PC-9 (cell line): ENCODE measurements at regions not wholly inside any gene's neighbourhood (a gene's known extent, or its start where the extent isn't known, plus 50 kb on each side); places are given as distances from the start of the nearest gene placed in this dataset.

ENCODE experiments used
- BruUV-seq: library from RNA; stranded (reverse); fragments of 400-500 nt; replicated peaks from 2 replicates; lab custom pipeline; 2021; lab: Mats Ljungman, UMichigan
- CTCF ChIA-PET: fragments of 300-600 bp; sonication (Branson Sonifier 250); formaldehyde crosslinking; loops from one replicate; lab custom pipeline; 2022; ENCODE audit warnings: antibody characterized with exemption; lab: Charles Lee
- POLR2A ChIA-PET: fragments of 300-600 bp; sonication (Branson Sonifier 250); formaldehyde crosslinking; loops from one replicate; lab custom pipeline; 2022; ENCODE audit warnings: antibody characterized with exemption; ENCODE audit not compliant: unreplicated experiment; lab: Charles Lee
- DNase-seq, 2 experiments: peaks; one replicate each; pipeline versions ENCODE4 v3.0.0 to v3.0.0-alpha.2; 2015 to 2022; ENCODE audit warnings: mixed read lengths in 1 of 2
- H2AFZ ChIP-seq: fragments of 200-600 bp; sonication (generic); 2 replicates; pipeline ENCODE4 v1.8.1; 2017; ENCODE audit warnings: antibody characterized with exemption
- H3F3A ChIP-seq: fragments of 200-600 bp; sonication (generic); 2 replicates; pipeline ENCODE4 v1.8.1; 2017; ENCODE audit warnings: antibody characterized with exemption, mild to moderate bottlenecking, low read depth; ENCODE audit not compliant: insufficient read depth
- H3K27ac ChIP-seq: fragments of 200-600 bp; sonication (generic); 2 replicates; pipeline ENCODE4 v1.6.1; 2016; ENCODE audit warnings: mixed run types
- H3K27me3 ChIP-seq: fragments of 200-600 bp; sonication (generic); 2 replicates; pipeline ENCODE4 v1.6.1; 2016; ENCODE audit warnings: low read depth, mixed run types; ENCODE audit not compliant: insufficient read depth
- H3K36me3 ChIP-seq: fragments of 200-600 bp; sonication (generic); 2 replicates; pipeline ENCODE4 v1.6.1; 2016; ENCODE audit warnings: low read depth, mixed run types
- H3K4me1 ChIP-seq: fragments of 200-600 bp; sonication (generic); replicated peaks from 2 replicates; pipeline ENCODE4 v1.6.1; 2016; ENCODE audit warnings: mixed run types; ENCODE audit not compliant: insufficient read depth
- H3K4me2 ChIP-seq: fragments of 200-600 bp; sonication (generic); 2 replicates; pipeline ENCODE4 v1.6.1; 2017; ENCODE audit warnings: mixed run types
- H3K4me3 ChIP-seq: fragments of 200-600 bp; sonication (generic); 2 replicates; pipeline ENCODE4 v1.6.1; 2016; ENCODE audit warnings: mixed run types
- H3K79me2 ChIP-seq: fragments of 200-600 bp; sonication (generic); 2 replicates; pipeline ENCODE4 v1.6.1; 2017; ENCODE audit warnings: low read depth, mixed run types
- H3K9me2 ChIP-seq: fragments of 200-600 bp; sonication (generic); 2 replicates; pipeline ENCODE4 v1.8.1; 2017; ENCODE audit warnings: mild to moderate bottlenecking; ENCODE audit not compliant: insufficient read depth
- H3K9me3 ChIP-seq: fragments of 200-600 bp; sonication (generic); 2 replicates; pipeline ENCODE4 v1.8.1; 2016; ENCODE audit warnings: low read depth; ENCODE audit not compliant: insufficient read depth
- H4K20me1 ChIP-seq: fragments of 200-600 bp; sonication (generic); 2 replicates; pipeline ENCODE4 v1.8.1; 2017; ENCODE audit not compliant: insufficient read depth
- EZH2 ChIP-seq: fragments of 200-600 bp; sonication (generic); IDR thresholded peaks from 2 replicates; pipeline ENCODE4 v1.8.0; 2017; ENCODE audit warnings: antibody characterized with exemption, low read depth
- intact Hi-C: fragments of 100-400 bp; cut with micrococcal nuclease; formaldehyde crosslinking; loops from one replicate; pipeline ENCODE4 v1.10.0; 2022; ENCODE audit not compliant: unreplicated experiment
- TF ChIP-seq, protein P1 (sequence below): fragments of 200-600 bp; sonication (generic); conservative IDR thresholded peaks from 2 replicates; pipeline ENCODE4 v1.6.1; 2017; ENCODE audit warnings: mixed run types, antibody characterized with exemption, mild to moderate bottlenecking, moderate library complexity

- peaks cover 34% of the 10 kb centered on the region for H3K27me3 ChIP-seq
- no TSS peak for BruUV-seq
- H3K36me3 ChIP-seq: no peaks in the 10 kb centered on the region
- CTCF ChIA-PET: no interaction called here
- H3K4me1 ChIP-seq: no peaks in the 10 kb centered on the region
- POLR2A ChIA-PET: no interaction called here
- DNase-seq: no peak
- H4K20me1 ChIP-seq: no peaks in the 10 kb centered on the region
- no peaks in the 10 kb centered on the region for H3F3A ChIP-seq
- H3K9me2 ChIP-seq: no peaks in the 10 kb centered on the region
- H2AFZ ChIP-seq: no peak overlapping the region
- H3K4me3 ChIP-seq: no peak overlapping the region
- H3K79me2 ChIP-seq: no peaks in the 10 kb centered on the region
- no peak for TF ChIP-seq EZH2
- TF ChIP-seq, protein P1, sequence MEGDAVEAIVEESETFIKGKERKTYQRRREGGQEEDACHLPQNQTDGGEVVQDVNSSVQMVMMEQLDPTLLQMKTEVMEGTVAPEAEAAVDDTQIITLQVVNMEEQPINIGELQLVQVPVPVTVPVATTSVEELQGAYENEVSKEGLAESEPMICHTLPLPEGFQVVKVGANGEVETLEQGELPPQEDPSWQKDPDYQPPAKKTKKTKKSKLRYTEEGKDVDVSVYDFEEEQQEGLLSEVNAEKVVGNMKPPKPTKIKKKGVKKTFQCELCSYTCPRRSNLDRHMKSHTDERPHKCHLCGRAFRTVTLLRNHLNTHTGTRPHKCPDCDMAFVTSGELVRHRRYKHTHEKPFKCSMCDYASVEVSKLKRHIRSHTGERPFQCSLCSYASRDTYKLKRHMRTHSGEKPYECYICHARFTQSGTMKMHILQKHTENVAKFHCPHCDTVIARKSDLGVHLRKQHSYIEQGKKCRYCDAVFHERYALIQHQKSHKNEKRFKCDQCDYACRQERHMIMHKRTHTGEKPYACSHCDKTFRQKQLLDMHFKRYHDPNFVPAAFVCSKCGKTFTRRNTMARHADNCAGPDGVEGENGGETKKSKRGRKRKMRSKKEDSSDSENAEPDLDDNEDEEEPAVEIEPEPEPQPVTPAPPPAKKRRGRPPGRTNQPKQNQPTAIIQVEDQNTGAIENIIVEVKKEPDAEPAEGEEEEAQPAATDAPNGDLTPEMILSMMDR: no peak
- intact Hi-C loops: no loop called here
- no peaks in the 10 kb centered on the region for H3K9me3 ChIP-seq
- H3K4me2 ChIP-seq: no peak overlapping the region
- H3K27ac ChIP-seq: no peak overlapping the region
Observed at GRCh38 chr1:242728696-242729095, 204.2 kb upstream of the PLD5 start.

GRCh38 chr1:242723044-242723716, 198.7 kb upstream of the PLD5 start:
- no peaks in the 10 kb centered on the region for H3K36me3 ChIP-seq
- ChIA-PET CTCF (no interaction called here), POLR2A (no interaction called here)
- no peak overlapping the region for H3K4me2 ChIP-seq
- no peaks in the 10 kb centered on the region for H3K79me2 ChIP-seq
- no peak for DNase-seq
- no peaks in the 10 kb centered on the region for H3K9me3 ChIP-seq
- H3K4me3 ChIP-seq: no peak overlapping the region
- intact Hi-C loops: no loop called here
- no peak overlapping the region for H2AFZ ChIP-seq
- H3K9me2 ChIP-seq: no peaks in the 10 kb centered on the region
- H3K4me1 ChIP-seq: no peaks in the 10 kb centered on the region
- BruUV-seq: no TSS peak
- no peak for TF ChIP-seq EZH2
- TF ChIP-seq, protein P1: no peak
- no peaks in the 10 kb centered on the region for H3F3A ChIP-seq
- no peak overlapping the region for H3K27ac ChIP-seq
- H3K27me3 ChIP-seq: peaks cover 74% of the 10 kb centered on the region
- no peaks in the 10 kb centered on the region for H4K20me1 ChIP-seq

DNA sequence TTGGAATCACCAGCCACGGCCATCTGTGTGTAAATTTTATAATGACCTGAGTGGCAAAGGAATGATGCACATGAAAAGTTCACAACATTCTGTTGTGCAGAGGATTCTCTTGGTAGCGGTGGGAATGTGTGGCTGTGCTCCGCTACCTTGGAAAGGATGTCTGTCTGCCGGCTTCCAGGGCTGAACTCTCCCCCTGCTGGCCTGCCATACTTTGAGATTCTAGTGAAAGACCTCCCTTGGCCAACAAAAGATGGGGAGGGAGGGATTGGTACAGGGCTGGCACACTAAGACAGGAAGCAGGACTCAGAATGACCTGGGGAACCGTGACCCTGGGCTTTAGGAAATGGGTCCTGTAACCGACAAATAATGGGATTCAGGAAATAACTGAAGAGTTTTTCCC, 194.5 kb upstream of the PLD5 start:
- Histone ChIP-seq H3K36me3 (no peaks in the 10 kb centered on the region), H3K4me3 (no peak overlapping the region), H3K9me3 (no peaks in the 10 kb centered on the region), H3F3A (no peaks in the 10 kb centered on the region), H2AFZ (no peak overlapping the region), H4K20me1 (no peaks in the 10 kb centered on the region), H3K4me1 (no peaks in the 10 kb centered on the region), H3K4me2 (no peak overlapping the region), H3K9me2 (no peaks in the 10 kb centered on the region), H3K79me2 (no peaks in the 10 kb centered on the region), H3K27ac (no peak overlapping the region), H3K27me3 (peaks cover 70% of the 10 kb centered on the region)
- intact Hi-C loops: no loop called here
- ChIA-PET CTCF (no interaction called here), POLR2A (no interaction called here)
- DNase-seq: no peak
- BruUV-seq: no TSS peak
- TF ChIP-seq, protein P1: no peak
- TF ChIP-seq EZH2: no peak
